HCT116 (cell line): ENCODE measurements at regions not wholly inside any gene's neighbourhood (a gene's known extent, or its start where the extent isn't known, plus 50 kb on each side); places are given as distances from the start of the nearest gene placed in this dataset.

Source experiments
- ATAC-seq: fragments of 200-7000 bp; cut with Tn5 transposase; 2 replicates; pipeline ENCODE4 v1.9.1; 2020; ENCODE audit warnings: mild to moderate bottlenecking, moderate library complexity
- BruUV-seq: library from RNA; stranded (reverse); fragments of 400-500 nt; replicated peaks from 2 replicates; lab custom pipeline; 2021; lab: Mats Ljungman, UMichigan
- CTCF ChIA-PET: fragments of 300-600 bp; sonication (Branson Sonifier 250); formaldehyde crosslinking; loops from one replicate; lab custom pipeline; 2021; ENCODE audit warnings: antibody characterized with exemption; lab: Charles Lee
- POLR2A ChIA-PET: fragments of 300-600, 350-600 bp; sonication (Branson Sonifier 250); formaldehyde crosslinking; loops from one replicate; lab custom pipeline; 2021; ENCODE audit warnings: antibody characterized with exemption; lab: Charles Lee
- RAD21 ChIA-PET, 2 experiments: fragments of 300-600 bp; sonication (Branson Sonifier 250); formaldehyde crosslinking; loops; one replicate each; lab custom pipeline; 2023; ENCODE audit warnings: low total read pairs in 2 of 2; ENCODE audit not compliant: uncharacterized antibody in 2 of 2, unreplicated experiment in 2 of 2, low non-redundant PET in 1 of 2; lab: Charles Lee
- DNase-seq: peaks from one replicate; pipeline ENCODE4 v3.0.0-alpha.2; 2010; ENCODE audit warnings: low read depth, low spot score
- H2AFZ ChIP-seq: fragments of 200-600 bp; shearing (Covaris generic), sonication (generic); 2 replicates; pipeline ENCODE4 v1.6.1; 2017; ENCODE audit warnings: low read depth, mixed run types, mixed read lengths, antibody characterized with exemption, low read length; ENCODE audit not compliant: poor library complexity, severe bottlenecking
- H3K27ac ChIP-seq: 2 replicates; pipeline ENCODE4 v1.5.1; 2012; ENCODE audit warnings: low read depth, low read length
- H3K27me3 ChIP-seq: fragments of 200-600 bp; sonication (generic); 2 replicates; pipeline ENCODE4 v1.6.1; 2016; ENCODE audit warnings: mixed run types, low read length, mixed read lengths; ENCODE audit not compliant: insufficient read depth
- H3K36me3 ChIP-seq, 2 experiments: fragments of 200-500 bp in 1 of 2; fragments of 200-600 bp in 1 of 2; sonication (Bioruptor generic) in 1 of 2; sonication (generic) in 1 of 2; 2 replicates each; pipeline versions ENCODE4 v1.5.1 to v1.6.1; 2014 to 2016; ENCODE audit warnings: low read length in 2 of 2, inconsistent platforms in 1 of 2, mixed read lengths in 1 of 2, mixed run types in 1 of 2; ENCODE audit not compliant: insufficient read depth in 2 of 2, control insufficient read depth in 1 of 2
- H3K4me1 ChIP-seq, 2 experiments: fragments of 200-600 bp in 1 of 2; sonication (generic) in 1 of 2; 2 replicates each; pipeline versions ENCODE4 v1.5.1 to v1.6.1; 2012 to 2017; ENCODE audit warnings: low read length in 2 of 2, inconsistent platforms in 1 of 2, mild to moderate bottlenecking in 1 of 2, mixed read lengths in 1 of 2, mixed run types in 1 of 2, moderate library complexity in 1 of 2; ENCODE audit not compliant: insufficient read depth in 2 of 2, control insufficient read depth in 1 of 2
- H3K4me2 ChIP-seq: fragments of 200-600 bp; sonication (generic); 2 replicates; pipeline ENCODE4 v1.6.1; 2017; ENCODE audit warnings: mixed run types, low read length, mixed read lengths
- H3K4me3 ChIP-seq, 2 experiments: fragments of 200-600 bp in 1 of 2; sonication (generic) in 1 of 2; replicated peaks in 1 of 2; 2 replicates each; pipeline ENCODE4 v1.5.1; 2011 to 2016; ENCODE audit warnings: low read length in 2 of 2, control low read depth in 1 of 2, low read depth in 1 of 2, mild to moderate bottlenecking in 1 of 2, mixed read lengths in 1 of 2, mixed run types in 1 of 2
- H3K79me2 ChIP-seq: fragments of 200-600 bp; sonication (generic); 2 replicates; pipeline ENCODE4 v1.6.1; 2017; ENCODE audit warnings: mild to moderate bottlenecking, mixed run types, low read length, moderate library complexity, mixed read lengths; ENCODE audit not compliant: insufficient read depth
- H3K9ac ChIP-seq: fragments of 200-600 bp; sonication (generic); 2 replicates; pipeline ENCODE4 v1.6.1; 2016; ENCODE audit warnings: low read length, mixed read lengths
- H3K9me2 ChIP-seq: fragments of 200-600 bp; sonication (generic), shearing (Covaris generic); 2 replicates; pipeline ENCODE4 v1.6.1; 2017; ENCODE audit warnings: mixed run types, mild to moderate bottlenecking, moderate library complexity; ENCODE audit not compliant: insufficient read depth
- H3K9me3 ChIP-seq, 2 experiments: fragments of 200-500 bp in 1 of 2; fragments of 200-600 bp in 1 of 2; sonication (Bioruptor generic) in 1 of 2; sonication (generic) in 1 of 2; 2 replicates each; pipeline ENCODE4 v1.6.1; 2014 to 2017; ENCODE audit warnings: low read length in 2 of 2, mixed read lengths in 2 of 2, inconsistent platforms in 1 of 2, low read depth in 1 of 2, mild to moderate bottlenecking in 1 of 2, mixed run types in 1 of 2, moderate library complexity in 1 of 2; ENCODE audit not compliant: control insufficient read depth in 1 of 2, insufficient read depth in 1 of 2
- H4K20me1 ChIP-seq: fragments of 200-600 bp; sonication (generic), shearing (Covaris generic); 2 replicates; pipeline ENCODE4 v1.6.1; 2017; ENCODE audit warnings: mixed run types, mild to moderate bottlenecking, moderate library complexity; ENCODE audit not compliant: insufficient read depth
- RAD21 ChIP-seq: IDR thresholded peaks from 2 replicates; pipeline ENCODE4 v1.6.1; 2012; ENCODE audit warnings: low read depth, mild to moderate bottlenecking
- REST ChIP-seq: IDR thresholded peaks from 2 replicates; pipeline ENCODE4 v1.6.1; 2012; ENCODE audit warnings: low read depth
- SRF ChIP-seq: IDR thresholded peaks from 2 replicates; pipeline ENCODE4 v1.6.1; 2012; ENCODE audit warnings: low read depth
- intact Hi-C: fragments of 100-400 bp; cut with micrococcal nuclease; formaldehyde crosslinking; loops from 2 replicates; pipeline ENCODE4 v1.10.0; 2022
- TF ChIP-seq, protein P1 (sequence below): IDR thresholded peaks from 2 replicates; pipeline ENCODE4 v1.6.1; 2012

GRCh38 chr1:207239874-207240273, 81.6 kb upstream of the CD55 start (continued):
- TF ChIP-seq REST (no peak), SRF (no peak)
- TF ChIP-seq, all 23 proteins: peak for 0

GRCh38 chr1:207240325-207241101, 81.0 kb upstream of the CD55 start:
- H3K36me3 ChIP-seq: no peaks in the 10 kb centered on the region
- no peak overlapping the region for H3K27ac ChIP-seq
- no TSS peak for BruUV-seq
- TF ChIP-seq, protein P1, sequence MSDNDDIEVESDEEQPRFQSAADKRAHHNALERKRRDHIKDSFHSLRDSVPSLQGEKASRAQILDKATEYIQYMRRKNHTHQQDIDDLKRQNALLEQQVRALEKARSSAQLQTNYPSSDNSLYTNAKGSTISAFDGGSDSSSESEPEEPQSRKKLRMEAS: peak; percentile 33; the same call in 1 of the 2 replicates
- TF ChIP-seq RAD21: no peak
- TF ChIP-seq, all 23 proteins: peak for 1
- no peaks in the 10 kb centered on the region for H3K9me3 ChIP-seq
- intact Hi-C loops: no loop called here
- DNase-seq (no peak), ATAC-seq (peak; percentile 46)
- H3K79me2 ChIP-seq: no peaks in the 10 kb centered on the region
- POLR2A ChIA-PET: no interaction called here
- H4K20me1 ChIP-seq: no peaks in the 10 kb centered on the region
- CTCF ChIA-PET: no interaction called here
- no peak overlapping the region for H3K4me3 ChIP-seq
- no peaks in the 10 kb centered on the region for H3K27me3 ChIP-seq
- RAD21 ChIA-PET: no interaction called here
- H3K9me2 ChIP-seq: no peaks in the 10 kb centered on the region
- peak overlapping the region; percentile 59 for H2AFZ ChIP-seq
- no peak overlapping the region for H3K9ac ChIP-seq
- peaks cover 0 to 13% of the 10 kb centered on the region in 2 experiments; a peak in 2 of 4 replicates for H3K4me1 ChIP-seq
- peak overlapping the region; percentile 26 for H3K4me2 ChIP-seq
